ENCODE measurements at regions not wholly inside any gene's neighbourhood (a gene's known extent, or its start where the extent isn't known, plus 50 kb on each side); places are given as distances from the start of the nearest gene placed in this dataset.

- Histone ChIP-seq H3K4me3 (no peak overlapping the region), H3K9ac (ENCODE audit: insufficient read depth in 1 of 2, low read length in 2 of 2) (no peak overlapping the region), H3K36me3 (ENCODE audit: control insufficient read depth in 4 of 4, insufficient read depth in 4 of 4, low read length in 4 of 4) (no peaks in the 10 kb centered on the region), H3K27me3 (ENCODE audit: control insufficient read depth in 3 of 3, insufficient read depth in 3 of 3, low read length in 2 of 3) (no peaks in the 10 kb centered on the region), H3K4me1 (ENCODE audit: control insufficient read depth in 5 of 5, insufficient read depth in 5 of 5, low read length in 5 of 5) (peaks cover 0 to 16% (median 4%) of the 10 kb centered on the region in 5 donors), H3K9me3 (ENCODE audit: control insufficient read depth in 4 of 4, insufficient read depth in 3 of 4, low read length in 3 of 4) (peaks cover 0 to 3% (median 0%) of the 10 kb centered on the region in 4 donors), H3K27ac (ENCODE audit: low read depth in 1 of 2, low read length in 1 of 2) (no peak overlapping the region)
- 94 to 98% methylated on average over 3 of the region's 3 CpGs for WGBS, 2 donors
- DNase-seq (no peak), ATAC-seq (ENCODE audit: insufficient read depth, low FRiP score) (no peak)
- TF ChIP-seq CTCF (IDR thresholded peaks at IDR 0.05; ENCODE audit: control extremely low read depth, extremely low read depth) = no peak
Observed at GRCh38 chr2:74766780-74767179, 67.1 kb upstream of the HK2 start.

GRCh38 chr2:74767618-74768017 lies 66.3 kb upstream of the HK2 start:
- ATAC-seq (ENCODE audit: insufficient read depth, low FRiP score) = no peak

GRCh38 chr2:74768401-74768914 lies 65.5 kb upstream of the HK2 start:
- no peak for TF ChIP-seq CTCF (IDR thresholded peaks at IDR 0.05; ENCODE audit: control extremely low read depth, extremely low read depth)
- ATAC-seq (ENCODE audit: insufficient read depth, low FRiP score) (no peak), DNase-seq (no peak)
- H3K9ac ChIP-seq (ENCODE audit: insufficient read depth in 1 of 2, low read length in 2 of 2) = no peak overlapping the region
- WGBS, 2 donors = 62 to 66% methylated on average over 4 of the region's 4 CpGs
- H3K27ac ChIP-seq (ENCODE audit: low read depth in 1 of 2, low read length in 1 of 2) = no peak overlapping the region
- H3K4me1 ChIP-seq (ENCODE audit: control insufficient read depth in 5 of 5, insufficient read depth in 5 of 5, low read length in 5 of 5) = peaks cover 0 to 24% (median 4%) of the 10 kb centered on the region in 5 donors
- no peaks in the 10 kb centered on the region for H3K27me3 ChIP-seq (ENCODE audit: control insufficient read depth in 3 of 3, insufficient read depth in 3 of 3, low read length in 2 of 3)
- H3K9me3 ChIP-seq (ENCODE audit: control insufficient read depth in 4 of 4, insufficient read depth in 3 of 4, low read length in 3 of 4) = peaks cover 0 to 3% (median 0%) of the 10 kb centered on the region in 4 donors
- no peaks in the 10 kb centered on the region for H3K36me3 ChIP-seq (ENCODE audit: control insufficient read depth in 4 of 4, insufficient read depth in 4 of 4, low read length in 4 of 4)
- no peak overlapping the region for H3K4me3 ChIP-seq

More at GRCh38 chr2:74767618-74768017, 66.3 kb upstream of the HK2 start:
- H3K27ac ChIP-seq (ENCODE audit: low read depth in 1 of 2, low read length in 1 of 2) = no peak overlapping the region
- peaks cover 0 to 3% (median 0%) of the 10 kb centered on the region in 4 donors for H3K9me3 ChIP-seq (ENCODE audit: control insufficient read depth in 4 of 4, insufficient read depth in 3 of 4, low read length in 3 of 4)
- no peak for DNase-seq
- no peak overlapping the region for H3K4me3 ChIP-seq
- no peak for TF ChIP-seq CTCF (IDR thresholded peaks at IDR 0.05; ENCODE audit: control extremely low read depth, extremely low read depth)
- no peaks in the 10 kb centered on the region for H3K36me3 ChIP-seq (ENCODE audit: control insufficient read depth in 4 of 4, insufficient read depth in 4 of 4, low read length in 4 of 4)
- no peaks in the 10 kb centered on the region for H3K27me3 ChIP-seq (ENCODE audit: control insufficient read depth in 3 of 3, insufficient read depth in 3 of 3, low read length in 2 of 3)
- peaks cover 0 to 24% (median 4%) of the 10 kb centered on the region in 5 donors for H3K4me1 ChIP-seq (ENCODE audit: control insufficient read depth in 5 of 5, insufficient read depth in 5 of 5, low read length in 5 of 5)
- 76 to 79% methylated on average over 2 of the region's 2 CpGs for WGBS, 2 donors
- H3K9ac ChIP-seq (ENCODE audit: insufficient read depth in 1 of 2, low read length in 2 of 2) = no peak overlapping the region

- no peak for TF ChIP-seq CTCF (IDR thresholded peaks at IDR 0.05; ENCODE audit: control extremely low read depth, extremely low read depth)
- Histone ChIP-seq H3K4me3 (no peak overlapping the region), H3K27ac (ENCODE audit: low read depth in 1 of 2, low read length in 1 of 2) (no peak overlapping the region), H3K27me3 (ENCODE audit: control insufficient read depth in 3 of 3, insufficient read depth in 3 of 3, low read length in 2 of 3) (no peaks in the 10 kb centered on the region), H3K4me1 (ENCODE audit: control insufficient read depth in 5 of 5, insufficient read depth in 5 of 5, low read length in 5 of 5) (peaks cover 0 to 11% (median 0%) of the 10 kb centered on the region in 5 donors), H3K36me3 (ENCODE audit: control insufficient read depth in 4 of 4, insufficient read depth in 4 of 4, low read length in 4 of 4) (no peaks in the 10 kb centered on the region), H3K9me3 (ENCODE audit: control insufficient read depth in 4 of 4, insufficient read depth in 3 of 4, low read length in 3 of 4) (no peaks in the 10 kb centered on the region), H3K9ac (ENCODE audit: insufficient read depth in 1 of 2, low read length in 2 of 2) (no peak overlapping the region)
- DNase-seq = peak in 2 of 3 donors; percentile 28 to 36
- no peak for ATAC-seq (ENCODE audit: insufficient read depth, low FRiP score)
Observed at GRCh38 chr2:74772046-74772445, 61.9 kb upstream of the HK2 start.

Data from lung (tissue), 11 donors.